ENCODE measurements at regions not wholly inside any gene's neighbourhood (a gene's known extent, or its start where the extent isn't known, plus 50 kb on each side); places are given as distances from the start of the nearest gene placed in this dataset.
A peak's percentile ranks its signal among the peaks of the same experiment; 100 is the strongest.

DNA sequence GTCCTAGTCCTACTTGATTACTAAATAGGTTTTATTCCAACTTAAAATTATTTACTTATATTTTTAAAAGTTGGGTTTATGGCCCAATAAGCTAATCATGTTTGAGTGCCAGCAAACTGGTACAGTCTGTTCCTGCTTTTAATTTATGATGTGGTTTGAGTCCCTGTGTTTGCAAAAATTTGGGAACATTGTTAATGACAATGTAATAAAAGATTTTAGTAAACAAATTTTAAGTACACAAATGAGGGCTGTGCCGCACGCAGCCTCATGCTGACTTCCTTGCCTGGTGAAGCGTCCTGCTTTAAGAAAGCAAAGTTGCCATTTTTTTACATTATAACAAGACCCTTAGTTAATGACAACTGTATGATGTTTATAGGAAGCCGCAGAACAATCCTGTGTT is 96.8 kb upstream of the MAP1B start:
- no peak for DNase-seq

DNA sequence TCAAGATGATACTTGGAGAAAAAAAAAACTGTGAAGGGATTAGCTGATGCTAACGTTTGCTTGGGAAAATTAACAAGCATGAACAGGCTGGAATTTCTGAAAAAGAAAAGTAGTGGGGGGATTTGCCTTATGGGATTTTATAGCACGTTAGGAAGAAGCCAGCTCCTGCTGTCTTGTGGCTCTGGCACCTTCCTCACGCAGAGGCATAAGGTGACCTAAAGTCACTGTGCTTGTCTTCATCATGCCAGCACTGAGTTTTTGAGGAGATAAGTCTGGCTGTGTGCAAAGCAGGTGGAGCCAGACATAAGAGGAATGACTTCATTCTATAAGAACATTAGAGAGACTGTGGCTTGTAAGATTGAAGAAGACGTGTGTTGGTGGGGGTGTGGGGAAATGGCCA is 94.4 kb upstream of the MAP1B start:
- no peak for DNase-seq

DNA sequence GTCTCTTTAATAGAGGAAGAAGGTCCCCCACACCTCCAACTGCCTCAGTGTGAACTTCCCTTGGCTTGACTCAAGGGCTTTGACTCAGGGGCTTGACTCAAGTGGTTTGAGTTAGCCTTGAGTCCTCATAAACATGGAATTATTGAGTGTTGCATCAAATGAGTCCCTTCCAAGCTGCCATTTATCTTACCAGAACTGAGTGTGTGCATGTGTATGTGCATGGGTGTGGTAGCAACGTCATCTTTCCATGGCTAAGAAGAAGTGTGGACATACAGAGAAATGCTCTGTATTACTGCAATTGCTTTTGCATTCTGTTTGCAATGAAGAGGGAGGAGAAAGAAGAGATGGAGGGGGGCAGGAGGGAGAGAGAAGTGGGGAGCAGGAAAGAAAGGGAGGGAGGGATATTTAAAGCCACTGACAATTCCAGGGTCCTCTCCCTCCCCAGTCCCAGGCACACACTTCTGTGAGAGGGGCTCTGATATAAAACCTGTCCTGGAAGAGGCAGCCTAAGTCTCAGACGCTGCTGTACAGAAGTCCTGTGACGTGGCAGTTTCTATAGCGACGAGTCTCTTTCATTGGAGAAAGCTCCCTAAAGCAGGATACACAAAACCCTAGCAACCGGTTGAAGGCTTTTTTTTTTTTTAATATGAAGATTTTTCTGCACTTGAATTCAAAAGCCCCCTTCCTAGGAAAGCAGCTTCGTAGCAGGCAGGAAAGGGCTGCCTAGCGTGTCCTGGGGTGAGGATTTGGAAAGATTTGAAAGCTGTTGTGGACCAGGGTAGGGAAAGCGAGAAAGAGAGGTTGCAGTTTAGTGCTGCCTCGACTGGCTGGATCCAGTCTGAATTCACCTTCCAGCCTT is 93.3 kb upstream of the MAP1B start:
- no peak for DNase-seq

GRCh38 chr5:72015103-72015548 is 92.1 kb upstream of the MAP1B start:
- DNase-seq: no peak

DNA sequence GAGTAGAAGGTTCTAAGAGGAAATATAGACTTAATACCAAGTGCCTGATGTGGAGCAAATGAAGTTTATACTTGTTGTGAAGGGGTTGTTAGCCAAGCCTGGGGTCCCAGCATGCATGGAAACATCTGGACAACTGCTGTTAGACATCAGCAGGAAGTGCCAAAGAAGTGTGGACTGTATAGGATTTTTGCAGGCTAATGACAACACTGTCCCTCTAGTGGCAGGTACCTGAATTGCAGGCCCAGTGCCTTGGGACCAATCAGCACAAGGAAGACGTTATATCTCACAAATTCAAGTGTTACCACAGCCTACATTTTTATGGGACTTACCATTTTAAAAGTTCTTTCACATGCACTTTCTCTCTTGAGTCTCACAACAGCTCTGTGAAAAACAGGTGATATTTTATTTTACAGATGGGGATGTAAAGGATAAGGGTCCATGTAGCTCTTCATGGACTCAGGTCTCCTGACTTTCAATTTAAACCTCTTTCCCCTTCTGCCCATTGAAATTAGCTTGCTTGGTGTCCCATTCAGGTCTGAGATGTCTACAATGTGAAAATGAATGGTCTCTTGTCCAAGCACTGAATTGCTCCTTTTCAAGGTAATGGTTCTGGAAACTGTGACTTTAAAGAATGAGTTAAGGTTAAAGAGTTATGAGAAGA is 89.0 kb upstream of the MAP1B start:
- peak; percentile 43 to 50 for DNase-seq

GRCh38 chr5:72020161-72020983 is 86.9 kb upstream of the MAP1B start:
- no peak for DNase-seq

GRCh38 chr5:72021651-72022357 is 85.5 kb upstream of the MAP1B start:
- DNase-seq: no peak

DNA sequence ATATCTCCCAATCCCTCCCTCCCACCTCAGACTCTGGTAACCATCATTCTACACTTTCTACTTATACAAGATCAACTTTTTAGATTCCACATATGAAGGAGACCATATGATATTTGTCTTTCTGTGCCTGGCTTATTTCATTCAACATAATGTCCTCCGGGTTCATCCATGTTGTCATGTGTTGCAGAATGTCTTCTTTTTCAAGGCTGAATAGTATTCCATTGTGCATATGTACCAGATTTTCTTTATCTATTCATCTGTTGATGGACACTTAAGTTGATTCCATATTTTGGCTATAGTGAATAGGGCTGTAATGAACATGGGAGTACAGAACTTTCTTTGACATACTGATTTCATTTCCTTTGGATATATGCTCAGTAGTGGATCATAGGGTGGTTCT is 78.9 kb upstream of the MAP1B start:
- DNase-seq: no peak

- DNase-seq: no peak
Measured at GRCh38 chr5:72030237-72030636, 77.0 kb upstream of the MAP1B start.

GRCh38 chr5:72032788-72033187 is 74.5 kb upstream of the MAP1B start:
- no peak for DNase-seq

DNA sequence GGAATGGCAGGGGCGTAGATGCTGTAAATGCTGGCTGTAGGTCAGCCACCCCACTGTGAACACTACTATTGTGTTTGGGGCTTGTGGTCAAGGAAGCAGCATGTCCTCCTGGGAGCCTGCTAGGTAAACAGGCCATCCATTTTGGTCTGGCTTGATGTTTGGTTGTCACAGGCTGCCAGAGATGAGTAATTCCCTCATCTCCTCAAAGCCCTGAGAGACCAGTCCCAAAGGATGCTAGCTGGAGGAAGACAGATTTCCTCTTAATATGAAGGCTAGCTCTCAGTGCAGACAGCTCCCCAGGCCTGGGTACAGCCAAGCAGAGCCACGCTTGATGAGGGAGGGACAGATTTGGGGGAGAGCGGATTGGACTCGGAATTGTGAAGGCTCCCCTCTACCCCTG is 72.5 kb upstream of the MAP1B start:
- no peak for DNase-seq

GRCh38 chr5:72035831-72036230 is 71.4 kb upstream of the MAP1B start:
- no peak for DNase-seq

DNA sequence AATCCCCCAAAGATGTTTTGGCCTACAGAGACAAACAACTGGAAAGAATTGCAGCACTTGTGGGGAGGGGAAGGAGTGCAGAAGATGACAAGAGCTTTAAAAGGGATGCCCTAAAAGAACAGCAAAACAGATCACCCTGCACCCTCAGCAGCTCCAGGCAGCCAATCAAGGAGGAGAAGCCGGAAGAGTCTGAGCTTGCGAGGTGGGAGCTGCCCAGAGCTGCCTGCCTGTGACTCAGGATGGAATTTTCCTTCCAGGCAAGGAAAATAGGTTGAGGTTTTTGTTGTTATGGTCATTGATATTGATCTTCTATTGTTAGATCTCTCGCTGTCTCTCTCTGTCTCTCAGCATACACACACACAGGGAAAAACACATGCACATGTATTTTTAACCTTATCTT is 70.3 kb upstream of the MAP1B start:
- no peak for DNase-seq

GRCh38 chr5:72040513-72040912 is 66.8 kb upstream of the MAP1B start:
- DNase-seq: no peak

- DNase-seq: no peak
Measured at GRCh38 chr5:72041654-72042053, 65.6 kb upstream of the MAP1B start.

GRCh38 chr5:72042097-72042496 is 65.2 kb upstream of the MAP1B start:
- no peak for DNase-seq

DNA sequence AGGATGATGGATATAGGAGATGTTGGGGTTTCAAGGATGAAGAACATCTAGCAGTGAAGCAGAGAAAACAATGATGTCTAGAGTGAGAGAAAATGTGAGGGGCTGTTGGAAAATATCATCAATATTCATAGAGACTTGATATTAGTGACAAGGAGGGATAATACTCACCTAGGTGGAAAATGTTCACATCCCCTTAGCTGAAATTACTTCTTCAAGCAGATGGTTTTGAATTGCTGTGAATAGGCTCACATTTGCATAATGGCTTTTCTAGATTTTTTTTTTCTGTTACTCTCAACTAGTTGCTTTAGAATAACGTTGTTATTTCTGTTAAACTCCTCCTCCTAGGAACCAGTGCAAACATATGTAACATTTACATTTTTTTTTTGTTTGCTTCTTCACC is 61.6 kb upstream of the MAP1B start:
- no peak for DNase-seq

- DNase-seq: no peak
Measured at GRCh38 chr5:72046106-72046505, 61.2 kb upstream of the MAP1B start.

- DNase-seq: no peak
Measured at GRCh38 chr5:72055636-72056035, 51.6 kb upstream of the MAP1B start.
